ENCODE measurements at regions not wholly inside any gene's neighbourhood (a gene's known extent, or its start where the extent isn't known, plus 50 kb on each side); places are given as distances from the start of the nearest gene placed in this dataset.

DNA sequence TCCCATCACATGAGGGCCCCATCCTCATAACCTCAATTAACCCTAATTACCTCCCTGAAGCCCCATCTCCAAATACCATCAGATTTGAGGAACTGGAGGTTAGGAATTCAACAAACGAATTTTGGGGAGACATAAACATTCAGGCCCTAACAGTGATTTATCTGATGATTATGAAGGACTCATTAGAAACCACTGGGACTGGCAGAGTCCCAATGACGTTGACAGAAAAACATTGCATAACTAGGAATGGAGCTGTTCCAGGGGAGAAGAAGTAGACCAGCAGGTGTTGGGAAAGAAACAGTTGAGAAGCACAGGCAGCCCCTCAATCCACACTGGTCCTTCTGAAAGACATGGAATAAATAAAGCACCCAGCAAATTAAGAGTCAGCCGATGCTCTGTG is 282.0 kb downstream of the MAP2K4 start:
- TF ChIP-seq, protein P1, sequence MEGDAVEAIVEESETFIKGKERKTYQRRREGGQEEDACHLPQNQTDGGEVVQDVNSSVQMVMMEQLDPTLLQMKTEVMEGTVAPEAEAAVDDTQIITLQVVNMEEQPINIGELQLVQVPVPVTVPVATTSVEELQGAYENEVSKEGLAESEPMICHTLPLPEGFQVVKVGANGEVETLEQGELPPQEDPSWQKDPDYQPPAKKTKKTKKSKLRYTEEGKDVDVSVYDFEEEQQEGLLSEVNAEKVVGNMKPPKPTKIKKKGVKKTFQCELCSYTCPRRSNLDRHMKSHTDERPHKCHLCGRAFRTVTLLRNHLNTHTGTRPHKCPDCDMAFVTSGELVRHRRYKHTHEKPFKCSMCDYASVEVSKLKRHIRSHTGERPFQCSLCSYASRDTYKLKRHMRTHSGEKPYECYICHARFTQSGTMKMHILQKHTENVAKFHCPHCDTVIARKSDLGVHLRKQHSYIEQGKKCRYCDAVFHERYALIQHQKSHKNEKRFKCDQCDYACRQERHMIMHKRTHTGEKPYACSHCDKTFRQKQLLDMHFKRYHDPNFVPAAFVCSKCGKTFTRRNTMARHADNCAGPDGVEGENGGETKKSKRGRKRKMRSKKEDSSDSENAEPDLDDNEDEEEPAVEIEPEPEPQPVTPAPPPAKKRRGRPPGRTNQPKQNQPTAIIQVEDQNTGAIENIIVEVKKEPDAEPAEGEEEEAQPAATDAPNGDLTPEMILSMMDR (IDR thresholded peaks at IDR 0.05) = no peak
- no peak for TF ChIP-seq POLR2A (IDR thresholded peaks at IDR 0.05)
- no peak for DNase-seq
- Histone ChIP-seq H3K9me3 (no peaks in the 10 kb centered on the region), H3K4me3 (replicated peaks in 1 of 3) (no peak overlapping the region), H3K27me3 (no peaks in the 10 kb centered on the region), H3K36me3 (no peaks in the 10 kb centered on the region), H3K4me1 (no peaks in the 10 kb centered on the region), H3K27ac (no peak overlapping the region)
- intact Hi-C loops (cut with DNase I) = no loop called here
- WGBS, 2 donors = 78 to 85% methylated on average over 3 of the region's 3 CpGs

DNA sequence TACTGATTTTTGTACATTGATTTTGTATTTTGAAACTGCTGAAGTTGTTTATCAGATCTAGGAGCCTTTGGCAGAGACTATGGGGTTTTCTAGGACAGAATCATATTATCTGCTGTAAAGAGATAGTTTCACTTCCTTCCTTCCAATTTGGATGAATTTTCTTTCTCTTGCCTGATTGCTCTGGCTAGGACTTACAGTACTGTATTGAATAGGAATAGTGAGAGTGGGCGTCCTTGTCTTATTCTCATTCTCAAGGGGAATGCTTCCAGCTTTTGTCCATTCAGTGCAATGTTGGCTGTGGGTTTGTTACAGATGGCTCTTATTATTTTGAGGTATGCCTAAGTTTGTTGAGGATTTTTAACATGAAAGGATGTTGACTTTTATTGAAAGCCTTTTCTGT is 290.1 kb downstream of the MAP2K4 start:
- intact Hi-C loops (cut with DNase I) = no loop called here
- Histone ChIP-seq H3K27me3 (no peaks in the 10 kb centered on the region), H3K36me3 (no peaks in the 10 kb centered on the region), H3K9me3 (no peaks in the 10 kb centered on the region), H3K4me1 (no peaks in the 10 kb centered on the region), H3K27ac (no peak overlapping the region), H3K4me3 (replicated peaks in 1 of 3) (no peak overlapping the region)
- no peak for DNase-seq
- TF ChIP-seq, protein P1 (IDR thresholded peaks at IDR 0.05) = no peak
- no peak for TF ChIP-seq POLR2A (IDR thresholded peaks at IDR 0.05)
- WGBS, 2 donors = 62 to 85% methylated on average over 1 of the region's 1 CpG

DNA sequence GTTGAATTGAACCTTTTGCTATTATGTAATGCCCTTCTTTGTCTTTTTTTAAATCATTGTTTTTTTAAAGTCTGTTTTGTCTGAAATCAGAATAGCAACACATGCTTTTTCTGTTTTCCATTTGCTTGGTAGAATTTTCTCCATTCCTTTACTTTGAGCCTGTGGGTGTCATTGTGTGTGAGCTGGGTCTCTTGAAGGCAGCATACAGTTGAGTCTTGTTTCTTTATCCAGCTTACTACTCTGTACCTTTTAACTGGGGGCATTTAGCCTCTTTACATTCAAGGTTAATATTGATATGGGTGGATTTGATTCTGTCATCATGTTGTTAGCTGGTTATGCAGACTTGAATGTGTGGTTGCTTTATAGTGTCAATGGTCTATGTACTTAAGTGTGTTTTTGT is 292.0 kb downstream of the MAP2K4 start:
- intact Hi-C loops (cut with DNase I) = no loop called here
- TF ChIP-seq, protein P1 (IDR thresholded peaks at IDR 0.05) = no peak
- TF ChIP-seq POLR2A (IDR thresholded peaks at IDR 0.05) = no peak
- no peak overlapping the region for H3K4me3 ChIP-seq (replicated peaks in 1 of 3)

DNA sequence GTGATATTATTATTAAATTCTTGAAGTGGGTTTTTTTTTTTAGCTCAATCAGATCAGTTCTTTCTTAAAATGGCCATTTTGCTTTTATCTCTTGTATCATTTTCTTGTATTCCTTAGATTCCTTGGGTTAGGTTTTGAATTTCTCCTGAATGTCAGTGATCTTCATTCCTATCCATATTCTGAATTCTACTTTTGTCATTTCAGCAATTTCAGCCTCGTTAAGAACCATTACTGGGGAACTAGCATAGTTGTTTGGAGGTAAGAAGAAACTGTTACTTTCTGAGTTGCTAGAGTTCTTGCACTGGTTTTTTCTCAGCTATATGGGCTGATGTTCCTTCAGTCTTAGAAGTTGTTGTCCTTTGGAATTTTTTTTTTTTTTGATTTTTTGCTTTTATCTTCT is 293.1 kb downstream of the MAP2K4 start:
- no peak overlapping the region for H3K4me3 ChIP-seq (replicated peaks in 1 of 3)
- no peak overlapping the region for H3K27ac ChIP-seq
- 89 to 95% methylated on average over 1 of the region's 1 CpG for WGBS, 2 donors
- intact Hi-C loops (cut with DNase I) = no loop called here
- no peak for DNase-seq
- no peaks in the 10 kb centered on the region for H3K36me3 ChIP-seq
- no peaks in the 10 kb centered on the region for H3K4me1 ChIP-seq
- TF ChIP-seq, protein P1 (IDR thresholded peaks at IDR 0.05) = no peak
- no peak for TF ChIP-seq POLR2A (IDR thresholded peaks at IDR 0.05)
- no peaks in the 10 kb centered on the region for H3K27me3 ChIP-seq
- H3K9me3 ChIP-seq = no peaks in the 10 kb centered on the region

More for the DNA sequence above, 292.0 kb downstream of the MAP2K4 start:
- Histone ChIP-seq H3K9me3 (no peaks in the 10 kb centered on the region), H3K27ac (no peak overlapping the region), H3K4me1 (no peaks in the 10 kb centered on the region), H3K27me3 (no peaks in the 10 kb centered on the region), H3K36me3 (no peaks in the 10 kb centered on the region)
- no peak for DNase-seq

DNA sequence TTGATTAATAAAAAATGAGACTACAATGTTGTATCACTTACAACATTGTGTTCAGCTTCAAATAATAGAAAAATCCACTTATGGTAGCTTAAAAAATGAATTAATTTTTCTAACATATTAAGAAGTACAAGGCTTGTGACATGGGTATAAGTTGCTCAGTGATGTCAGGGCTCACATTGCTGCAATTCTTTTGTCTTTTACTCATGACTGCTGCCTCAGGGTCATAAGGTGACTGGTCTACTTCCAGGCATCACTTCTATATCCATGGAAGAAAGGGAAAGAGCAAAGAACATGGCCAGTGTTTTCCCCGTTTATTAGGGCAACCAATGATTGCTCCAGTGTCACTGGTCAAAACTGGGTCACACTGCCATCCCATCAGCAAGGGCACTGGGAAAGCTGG is 295.3 kb downstream of the MAP2K4 start:
- intact Hi-C loops (cut with DNase I) = no loop called here
- Histone ChIP-seq H3K4me3 (replicated peaks in 1 of 3) (no peak overlapping the region), H3K9me3 (no peaks in the 10 kb centered on the region), H3K4me1 (no peaks in the 10 kb centered on the region), H3K36me3 (no peaks in the 10 kb centered on the region), H3K27ac (no peak overlapping the region), H3K27me3 (no peaks in the 10 kb centered on the region)
- no peak for DNase-seq
- TF ChIP-seq, protein P1 (IDR thresholded peaks at IDR 0.05) = no peak
- no peak for TF ChIP-seq POLR2A (IDR thresholded peaks at IDR 0.05)
- 81 to 100% methylated on average over 1 of the region's 1 CpG for WGBS, 2 donors
